Liver (tissue), 8 donors: ENCODE measurements at regions not wholly inside any gene's neighbourhood (a gene's known extent, or its start where the extent isn't known, plus 50 kb on each side); places are given as distances from the start of the nearest gene placed in this dataset.

Experiments
- DNase-seq: peaks from one replicate; pipeline ENCODE4 v3.0.0-alpha.2; 2017; ENCODE audit warnings: low spot score
- H3K27ac ChIP-seq, 2 donors: one replicate each; pipeline ENCODE4 v1.7.0; 2013; ENCODE audit warnings: inconsistent platforms in 2 of 2, low read length in 2 of 2, control low read depth in 1 of 2, low read depth in 1 of 2, mild to moderate bottlenecking in 1 of 2
- H3K27me3 ChIP-seq, 4 donors: one replicate each; pipeline versions ENCODE4 v1.6.1 to v1.7.0; 2013; ENCODE audit warnings: low read length in 3 of 4, inconsistent platforms in 1 of 4, mild to moderate bottlenecking in 1 of 4, moderate library complexity in 1 of 4; ENCODE audit not compliant: control insufficient read depth in 4 of 4, insufficient read depth in 4 of 4
- H3K36me3 ChIP-seq, 4 donors: one replicate each; pipeline versions ENCODE4 v1.6.1 to v1.7.0; 2013; ENCODE audit warnings: low read length in 3 of 4, mild to moderate bottlenecking in 3 of 4, low read depth in 1 of 4, moderate library complexity in 1 of 4; ENCODE audit not compliant: control insufficient read depth in 4 of 4, insufficient read depth in 3 of 4
- H3K4me1 ChIP-seq, 4 donors: one replicate each; pipeline versions ENCODE4 v1.6.1 to v1.7.0; 2013; ENCODE audit warnings: low read length in 3 of 4, mild to moderate bottlenecking in 3 of 4, moderate library complexity in 1 of 4; ENCODE audit not compliant: control insufficient read depth in 4 of 4, insufficient read depth in 4 of 4
- H3K4me3 ChIP-seq, 3 donors: one replicate each; pipeline versions ENCODE4 v1.6.1 to v1.7.0; 2013; ENCODE audit warnings: low read length in 3 of 3, control low read depth in 1 of 3, low read depth in 1 of 3, mild to moderate bottlenecking in 1 of 3
- H3K9ac ChIP-seq, 2 donors: one replicate each; pipeline ENCODE4 v1.7.0; 2013; ENCODE audit warnings: low read length in 2 of 2, mild to moderate bottlenecking in 2 of 2, moderate library complexity in 2 of 2, control low read depth in 1 of 2, low read depth in 1 of 2
- H3K9me3 ChIP-seq, 4 donors: one replicate each; pipeline versions ENCODE4 v1.6.1 to v1.7.0; 2013; ENCODE audit warnings: low read length in 3 of 4; ENCODE audit not compliant: control insufficient read depth in 4 of 4
- ATF3 ChIP-seq: IDR thresholded peaks from 2 replicates; pipeline ENCODE4 v1.6.1; 2016; ENCODE audit warnings: antibody characterized with exemption
- CTCF ChIP-seq: fragments of 150-350 bp; IDR thresholded peaks from 2 replicates; pipeline ENCODE4 v1.5.1; 2017; ENCODE audit warnings: improper control_type of control experiment, low read depth, low read length; ENCODE audit not compliant: missing input control
- EGR1 ChIP-seq, 2 donors: IDR thresholded peaks; 2 replicates each; pipeline ENCODE4 v1.6.1; 2016 to 2018; ENCODE audit warnings: antibody characterized with exemption in 2 of 2, low read depth in 2 of 2
- FOXA1 ChIP-seq: IDR thresholded peaks from 2 replicates; pipeline ENCODE4 v1.6.1; 2016; ENCODE audit warnings: antibody characterized with exemption
- FOXA2 ChIP-seq: IDR thresholded peaks from 2 replicates; pipeline ENCODE4 v1.6.1; 2016; ENCODE audit warnings: antibody characterized with exemption
- GABPA ChIP-seq, 2 donors: IDR thresholded peaks in 1 of 2; conservative IDR thresholded peaks in 1 of 2; 2 replicates each; pipeline ENCODE4 v1.6.1; 2016; ENCODE audit warnings: antibody characterized with exemption in 2 of 2, mild to moderate bottlenecking in 1 of 2, moderate library complexity in 1 of 2
- HNF4A ChIP-seq, 2 donors: conservative IDR thresholded peaks; 2 replicates each; pipeline ENCODE4 v1.6.1; 2016; ENCODE audit warnings: antibody characterized with exemption in 2 of 2, mild to moderate bottlenecking in 2 of 2
- HNF4G ChIP-seq: IDR thresholded peaks from 2 replicates; pipeline ENCODE4 v1.6.1; 2016; ENCODE audit warnings: antibody characterized with exemption
- JUND ChIP-seq, 2 donors: IDR thresholded peaks; 2 replicates each; pipeline ENCODE4 v1.6.1; 2016; ENCODE audit warnings: antibody characterized with exemption in 2 of 2
- MAX ChIP-seq: IDR thresholded peaks from 2 replicates; pipeline ENCODE4 v1.6.1; 2016; ENCODE audit warnings: antibody characterized with exemption
- NR2F2 ChIP-seq: IDR thresholded peaks from 2 replicates; pipeline ENCODE4 v1.6.1; 2016; ENCODE audit warnings: antibody characterized with exemption
- RAD21 ChIP-seq, 2 donors: IDR thresholded peaks; 2 replicates each; pipeline ENCODE4 v1.6.1; 2016; ENCODE audit warnings: antibody characterized with exemption in 2 of 2, mild to moderate bottlenecking in 2 of 2
- REST ChIP-seq: IDR thresholded peaks from 2 replicates; pipeline ENCODE4 v1.6.1; 2016; ENCODE audit warnings: antibody characterized with exemption, mild to moderate bottlenecking
- RXRA ChIP-seq, 2 donors: IDR thresholded peaks; 2 replicates each; pipeline ENCODE4 v1.6.1; 2017 to 2018; ENCODE audit warnings: antibody characterized with exemption in 2 of 2, mild to moderate bottlenecking in 1 of 2
- SP1 ChIP-seq: IDR thresholded peaks from 2 replicates; pipeline ENCODE4 v1.6.1; 2018; ENCODE audit warnings: antibody characterized with exemption, mild to moderate bottlenecking
- TAF1 ChIP-seq: conservative IDR thresholded peaks from 2 replicates; pipeline ENCODE4 v1.6.1; 2016; ENCODE audit warnings: antibody characterized with exemption, mild to moderate bottlenecking
- YY1 ChIP-seq: IDR thresholded peaks from 2 replicates; pipeline ENCODE4 v1.6.1; 2016; ENCODE audit warnings: antibody characterized with exemption, mild to moderate bottlenecking
- ZBTB33 ChIP-seq: IDR thresholded peaks from 2 replicates; pipeline ENCODE4 v1.6.1; 2016; ENCODE audit warnings: antibody characterized with exemption
- WGBS: extraction: QIAGEN DNeasy Blood & Tissue Kit; methylation state at CpG from one replicate; pipeline ENCODE4 v1.1.7; 2013; 5-methylcytosine and 5-hydroxymethylcytosine counted together
- donor health status: healthy.
- donor health status: healthy.
- donor health status: healthy.
- donor health status: healthy.
- donor health status: healthy.

- DNase-seq: no peak
- no peaks in the 10 kb centered on the region for H3K27me3 ChIP-seq
- WGBS: 77% methylated on average over 3 of the region's 3 CpGs
- no peak overlapping the region for H3K27ac ChIP-seq
- no peaks in the 10 kb centered on the region for H3K9me3 ChIP-seq
- no peaks in the 10 kb centered on the region for H3K36me3 ChIP-seq
- no peaks in the 10 kb centered on the region for H3K4me1 ChIP-seq
- H3K9ac ChIP-seq: no peak overlapping the region
- no peak overlapping the region for H3K4me3 ChIP-seq
- TF ChIP-seq JUND (IDR thresholded peaks at IDR 0.05) (no peak), EGR1 (IDR thresholded peaks at IDR 0.05; ENCODE audit: low read depth in 2 of 2) (no peak), CTCF (no peak), RXRA (IDR thresholded peaks at IDR 0.05) (no peak), TAF1 (no peak), FOXA1 (no peak), YY1 (no peak), HNF4A (conservative IDR thresholded peaks at IDR 0.05) (no peak), ATF3 (no peak), HNF4G (no peak), SP1 (no peak), RAD21 (IDR thresholded peaks at IDR 0.05) (no peak), ZBTB33 (no peak), GABPA (IDR thresholded peaks at IDR 0.05 in 1 of 2, conservative IDR thresholded peaks at IDR 0.05 in 1 of 2) (no peak), FOXA2 (no peak), NR2F2 (no peak), REST (no peak), MAX (no peak)
Observed at GRCh38 chr3:94431876-94432570, 369.2 kb downstream of the NSUN3 start.
